Right lobe of liver (tissue), 6 donors: ENCODE measurements at regions not wholly inside any gene's neighbourhood (a gene's known extent, or its start where the extent isn't known, plus 50 kb on each side); places are given as distances from the start of the nearest gene placed in this dataset.
"Not testable (repeated sequence)": the region's sequence is repeated elsewhere in the genome, so short reads cannot be mapped to it uniquely, and the experiment has no call there.

Source experiments
- ATAC-seq, 4 donors: fragments of 200-7000 bp; cut with Tn5 transposase; one replicate each; pipeline ENCODE4 v1.9.1; 2020; ENCODE audit warnings: mild to moderate bottlenecking in 4 of 4, moderate library complexity in 4 of 4
- DNase-seq, 3 donors: peaks; one replicate each; pipeline ENCODE4 v3.0.0-alpha.2; 2020
- H3K27ac ChIP-seq, 3 donors: fragments of 200-600 bp; one replicate each; pipeline ENCODE4 v1.8.0; 2022
- H3K27me3 ChIP-seq, 2 donors: fragments of 200-600 bp; one replicate each; pipeline ENCODE4 v1.8.0; 2022
- H3K36me3 ChIP-seq, 4 donors: fragments of 200-600 bp; sonication (generic) in 1 of 4; one replicate each; pipeline versions ENCODE4 v1.5.1 to v1.8.0; 2017 to 2022; ENCODE audit warnings: control low read depth in 1 of 4
- H3K4me1 ChIP-seq, 4 donors: fragments of 200-600 bp; sonication (generic) in 1 of 4; one replicate each; pipeline versions ENCODE4 v1.5.1 to v1.8.0; 2017 to 2022; ENCODE audit warnings: control low read depth in 1 of 4
- H3K4me3 ChIP-seq, 3 donors: fragments of 200-600 bp; one replicate each; pipeline ENCODE4 v1.8.0; 2022
- H3K9me3 ChIP-seq, 4 donors: fragments of 200-600 bp; sonication (generic) in 1 of 4; one replicate each; pipeline versions ENCODE4 v1.5.1 to v1.8.0; 2017 to 2022; ENCODE audit warnings: control low read depth in 1 of 4
- CTCF ChIP-seq, 4 donors: fragments of 200-600 bp in 3 of 4; fragments of 450-650 bp in 1 of 4; IDR thresholded peaks; one replicate each; pipeline versions ENCODE4 v1.5.1 to v1.8.0; 2016 to 2022; ENCODE audit warnings: antibody characterized with exemption in 4 of 4, mild to moderate bottlenecking in 2 of 4
- POLR2A ChIP-seq: fragments of 450-650 bp; IDR thresholded peaks from one replicate; pipeline ENCODE4 v1.6.1; 2017; ENCODE audit warnings: antibody characterized with exemption, mild to moderate bottlenecking
- WGBS: methylation state at CpG from one replicate; pipeline ENCODE4 v1.1.6; 2018; ENCODE audit warnings: low coverage, low lambda C conversion rate; ENCODE audit not compliant: insufficient coverage; ENCODE audit errors: missing lambda C conversion rate; 5-methylcytosine and 5-hydroxymethylcytosine counted together
- intact Hi-C, 2 donors: fragments of 100-400 bp; cut with DNase I; formaldehyde crosslinking; loops; one replicate each; pipeline versions ENCODE4 v1.11.2 to v1.14.1; 2022
- donor health status: DM: no; HTN: yes; CAD: no.
- donor health status: DM: no; HTN: no; CAD: no.
- donor health status: DM: no; HTN: no; CAD: no.
- donor health status: DM: no; HTN: yes; CAD: no.
- donor health status: DM: no; HTN: yes; CAD: no.

- Histone ChIP-seq H3K27ac (no peak overlapping the region), H3K9me3 (no peaks in the 10 kb centered on the region), H3K27me3 (no peaks in the 10 kb centered on the region), H3K36me3 (no peaks in the 10 kb centered on the region), H3K4me1 (no peaks in the 10 kb centered on the region), H3K4me3 (no peak overlapping the region)
- TF ChIP-seq CTCF (IDR thresholded peaks at IDR 0.05) (no peak), POLR2A (no peak)
- no peak for ATAC-seq
- DNase-seq = no peak
- intact Hi-C loops = no loop called here
- 0% methylated on average over 1 of the region's 1 CpG for WGBS
Observed at GRCh38 chr12:25395227-25395626, 144.5 kb upstream of the KRAS start.

DNA sequence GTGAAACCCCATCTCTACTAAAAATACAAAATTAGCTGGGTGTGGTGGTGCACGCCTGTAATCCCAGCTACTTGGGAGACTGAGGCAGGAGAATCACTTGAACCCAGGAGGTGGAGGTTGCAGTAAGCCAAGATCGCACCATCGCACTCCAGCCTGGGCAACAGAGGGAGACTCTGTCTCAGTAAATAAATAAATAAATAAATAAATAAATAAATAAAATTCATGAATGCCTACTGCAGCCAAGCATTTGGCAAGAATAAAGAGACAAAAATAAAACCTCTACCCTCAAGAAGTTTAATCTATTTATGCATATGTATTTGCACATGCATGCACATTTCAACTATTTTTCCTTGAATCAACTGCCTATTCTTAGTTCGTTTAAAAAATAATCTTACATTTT is 144.0 kb upstream of the KRAS start:
- H3K4me1 ChIP-seq, H3K27me3 ChIP-seq, H3K9me3 ChIP-seq, H3K36me3 ChIP-seq, H3K27ac ChIP-seq, ATAC-seq, H3K4me3 ChIP-seq, DNase-seq, intact Hi-C loops: not testable (repeated sequence)
- 61% methylated on average over 4 of the region's 4 CpGs for WGBS

DNA sequence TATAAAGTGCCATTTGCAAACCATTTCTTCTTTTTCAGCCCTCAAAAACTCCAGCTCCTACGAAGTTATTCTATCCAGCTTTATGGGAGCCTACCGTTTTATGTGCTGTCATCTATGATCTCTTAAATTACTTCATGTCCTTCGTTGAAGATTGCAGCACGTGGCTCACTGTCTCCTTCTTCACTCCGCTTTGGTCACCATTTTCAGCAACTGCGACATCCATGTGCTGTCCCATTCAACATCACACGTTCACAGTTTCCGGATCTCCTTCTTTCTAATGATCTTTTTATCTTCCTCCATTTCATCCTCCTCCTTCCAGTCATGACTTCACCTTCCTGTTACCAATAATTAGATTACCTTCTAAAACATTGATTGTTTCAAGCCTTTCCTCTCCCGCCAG is 143.3 kb upstream of the KRAS start:
- TF ChIP-seq POLR2A (no peak), CTCF (IDR thresholded peaks at IDR 0.05) (no peak)
- Histone ChIP-seq H3K27ac (no peak overlapping the region), H3K36me3 (no peaks in the 10 kb centered on the region), H3K4me3 (no peak overlapping the region), H3K4me1 (no peaks in the 10 kb centered on the region), H3K9me3 (no peaks in the 10 kb centered on the region), H3K27me3 (no peaks in the 10 kb centered on the region)
- WGBS = 87% methylated on average over 9 of the region's 9 CpGs
- ATAC-seq (no peak), DNase-seq (no peak)
- intact Hi-C loops = no loop called here

- H3K27me3 ChIP-seq, DNase-seq, H3K4me3 ChIP-seq, H3K36me3 ChIP-seq, intact Hi-C loops, H3K9me3 ChIP-seq, H3K27ac ChIP-seq, H3K4me1 ChIP-seq, ATAC-seq: not testable (repeated sequence)
- WGBS = no CpG with 5 or more reads among the region's 25 CpGs
Observed at GRCh38 chr12:25391346-25391745, 140.6 kb upstream of the KRAS start.

DNA sequence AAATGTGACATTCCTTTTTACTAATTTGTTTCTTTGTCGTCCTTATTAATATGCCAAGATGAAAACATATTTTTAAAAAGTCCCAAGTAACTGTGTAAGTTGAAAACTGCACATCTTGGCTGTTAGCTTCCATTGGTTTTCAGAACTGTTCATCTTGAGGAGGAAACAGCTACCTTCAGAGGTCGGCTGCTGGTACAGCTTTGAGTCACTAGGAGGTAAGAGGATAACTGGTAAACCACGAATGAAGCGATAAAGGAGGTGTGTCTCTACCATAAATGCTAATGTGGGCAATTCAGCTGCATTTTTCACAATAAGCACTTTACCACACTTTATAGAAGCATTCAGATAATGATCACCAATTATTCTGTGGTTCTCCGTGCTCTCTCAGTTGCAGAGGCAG is 137.5 kb upstream of the KRAS start:
- TF ChIP-seq POLR2A = no peak
- DNase-seq (no peak), ATAC-seq (no peak)
- intact Hi-C loops = no loop called here
- H3K4me1 ChIP-seq = peaks cover 0 to 5% (median 0%) of the 10 kb centered on the region in 4 donors
- no peaks in the 10 kb centered on the region for H3K9me3 ChIP-seq
- no peak overlapping the region for H3K27ac ChIP-seq
- H3K27me3 ChIP-seq = no peaks in the 10 kb centered on the region
- H3K4me3 ChIP-seq = no peak overlapping the region
- no peaks in the 10 kb centered on the region for H3K36me3 ChIP-seq
- 59% methylated on average over 5 of the region's 5 CpGs for WGBS

DNA sequence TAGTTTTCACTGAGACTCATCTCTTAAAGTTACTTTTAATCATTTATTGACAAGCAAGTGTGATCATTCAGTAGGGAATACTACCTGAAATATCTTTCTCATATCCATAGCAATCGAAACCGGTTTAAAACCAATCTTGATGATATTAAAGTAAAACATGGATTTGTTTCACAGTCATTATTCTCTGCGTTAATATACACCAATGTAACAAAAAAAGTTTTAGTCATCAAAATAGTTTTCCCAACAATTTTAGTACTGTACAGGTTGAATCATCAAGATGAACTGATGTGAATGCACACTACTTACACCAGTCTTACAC is 137.0 kb upstream of the KRAS start:
- intact Hi-C loops = no loop called here

More for the DNA sequence above, 137.0 kb upstream of the KRAS start:
- DNase-seq (no peak), ATAC-seq (no peak)
- no peak for TF ChIP-seq POLR2A
- peak in 1 of 4 donors; percentile 0 for TF ChIP-seq CTCF (IDR thresholded peaks at IDR 0.05)
- Histone ChIP-seq H3K4me1 (peaks cover 0 to 5% (median 0%) of the 10 kb centered on the region in 4 donors), H3K4me3 (no peak overlapping the region), H3K27me3 (no peaks in the 10 kb centered on the region), H3K36me3 (no peaks in the 10 kb centered on the region), H3K9me3 (no peaks in the 10 kb centered on the region), H3K27ac (no peak overlapping the region)
- 66% methylated on average over 3 of the region's 3 CpGs for WGBS
